NB4 (cell line): ENCODE measurements at regions not wholly inside any gene's neighbourhood (a gene's known extent, or its start where the extent isn't known, plus 50 kb on each side); places are given as distances from the start of the nearest gene placed in this dataset.

Source experiments
- DNase-seq: peaks from one replicate; pipeline ENCODE4 v3.0.0; 2010; ENCODE audit warnings: low read depth
- H3K4me3 ChIP-seq: one replicate; pipeline ENCODE4 v1.5.1; 2011; ENCODE audit warnings: mild to moderate bottlenecking, low read depth, low read length, moderate library complexity
- CTCF ChIP-seq: IDR thresholded peaks from one replicate; pipeline ENCODE4 v1.5.1; 2012; ENCODE audit warnings: low read depth, low read length
- MAX ChIP-seq: IDR thresholded peaks from 2 replicates; pipeline ENCODE4 v1.6.1; 2011; ENCODE audit warnings: low read depth, low read length
- MYC ChIP-seq: IDR thresholded peaks from 2 replicates; pipeline ENCODE4 v1.6.1; 2011; ENCODE audit warnings: low read depth, low read length
- POLR2A ChIP-seq: IDR thresholded peaks from 2 replicates; pipeline ENCODE4 v1.6.1; 2011; ENCODE audit warnings: mild to moderate bottlenecking; ENCODE audit not compliant: insufficient read length; ENCODE audit errors: extremely low read depth

DNA sequence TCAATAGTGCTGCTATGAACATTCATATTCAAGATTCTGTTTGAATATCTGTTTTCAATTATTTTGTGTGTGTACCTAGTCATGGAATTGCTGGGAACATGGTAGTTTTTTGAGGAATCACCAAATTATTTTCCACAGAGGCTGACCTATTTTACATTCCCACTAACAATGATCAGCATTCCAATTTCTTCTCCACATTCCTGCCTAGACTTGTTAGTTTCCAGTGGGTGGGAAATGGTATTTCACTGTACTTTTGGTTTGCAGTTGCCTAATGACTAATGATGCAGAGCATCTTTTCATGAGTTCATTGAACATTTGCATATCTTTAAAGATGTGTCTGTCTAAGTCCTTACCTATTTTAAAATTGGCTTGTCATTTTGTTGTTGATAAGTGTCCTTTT is 1182.6 kb upstream of the B3GALT2 start:
- TF ChIP-seq MYC (no peak), MAX (no peak), POLR2A (no peak), CTCF (no peak)
- DNase-seq: no peak
- no peak overlapping the region for H3K4me3 ChIP-seq

DNA sequence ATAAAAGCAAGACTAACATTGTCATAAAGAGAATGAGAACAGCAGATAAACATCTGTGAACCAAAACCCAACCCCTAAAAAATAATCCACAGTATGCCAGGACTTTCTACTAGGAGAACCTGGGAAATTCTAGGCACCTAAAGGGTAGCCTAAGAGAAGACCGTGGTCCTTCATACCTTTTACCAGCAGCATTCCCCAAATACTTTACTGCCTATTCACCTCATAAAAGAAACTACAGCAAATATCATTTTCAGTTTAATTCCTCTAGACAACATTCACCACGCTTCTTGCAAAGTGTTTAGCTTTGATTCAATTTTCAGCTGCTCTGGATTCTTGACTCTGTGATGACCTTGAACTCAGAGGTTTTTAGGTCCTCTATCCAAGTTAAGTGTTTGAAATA is 1180.7 kb upstream of the B3GALT2 start:
- TF ChIP-seq CTCF: no peak
- no peak for TF ChIP-seq MYC
- no peak for TF ChIP-seq MAX
- TF ChIP-seq POLR2A: no peak
- H3K4me3 ChIP-seq: no peak overlapping the region
- DNase-seq: no peak

DNA sequence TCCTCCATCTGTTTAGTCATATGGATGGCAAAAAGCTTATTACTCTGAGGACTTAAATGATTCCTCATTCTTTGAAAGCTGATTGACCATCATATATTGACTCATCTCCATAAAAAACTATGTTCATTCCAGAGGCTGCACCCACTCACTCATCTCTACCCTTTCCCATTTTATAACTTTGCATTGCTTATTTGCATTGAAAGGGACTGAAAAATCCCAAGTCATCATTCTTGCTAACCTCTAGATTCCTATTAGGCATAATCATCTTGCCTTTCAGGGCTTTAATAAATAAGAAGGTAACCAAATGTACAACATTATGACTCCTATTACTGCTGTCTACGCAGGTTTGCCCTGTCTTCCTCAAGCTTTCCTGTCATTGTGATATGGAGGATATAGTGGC is 1180.3 kb upstream of the B3GALT2 start:
- H3K4me3 ChIP-seq: no peak overlapping the region
- no peak for DNase-seq
- TF ChIP-seq MAX: no peak
- TF ChIP-seq POLR2A: no peak
- no peak for TF ChIP-seq MYC
- TF ChIP-seq CTCF: no peak

GRCh38 chr1:194362327-194362726 is 1175.9 kb upstream of the B3GALT2 start:
- H3K4me3 ChIP-seq: no peak overlapping the region
- TF ChIP-seq MAX (no peak), CTCF (no peak)
- DNase-seq: no peak

DNA sequence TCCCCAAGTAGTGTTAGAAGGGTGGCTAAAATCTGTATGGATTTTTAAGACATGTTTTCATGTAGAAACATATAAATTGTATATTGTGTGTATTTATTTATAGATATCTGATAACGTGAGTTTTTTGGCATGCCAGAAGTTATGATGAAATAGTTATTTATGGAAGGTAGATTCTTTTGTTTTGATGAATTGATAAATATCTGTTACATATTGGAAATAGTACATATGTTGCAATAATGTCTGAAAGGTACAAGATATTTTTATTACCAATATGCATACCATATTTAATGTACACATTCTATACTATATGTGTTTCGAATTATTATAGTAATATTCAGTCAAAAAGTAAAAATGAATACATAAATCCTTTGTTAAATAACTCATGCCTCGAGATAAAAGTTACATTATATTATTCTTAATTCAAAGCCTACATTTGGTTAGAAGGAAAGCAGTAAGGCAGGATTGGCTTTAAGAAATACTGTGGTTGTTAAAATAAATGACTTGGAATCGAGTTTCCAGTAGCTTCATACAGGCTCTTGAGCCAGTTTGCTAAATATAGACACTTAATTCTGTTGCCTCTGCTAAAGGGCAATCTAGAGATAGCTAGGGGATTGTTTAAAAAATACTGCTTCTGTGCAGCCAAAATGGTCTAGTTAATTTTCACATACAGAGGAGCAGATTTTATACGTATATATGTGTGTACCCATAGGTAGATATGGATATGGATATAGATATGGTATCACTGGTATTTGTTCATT is 1175.1 kb upstream of the B3GALT2 start:
- no peak for DNase-seq
- H3K4me3 ChIP-seq: no peak overlapping the region
- TF ChIP-seq POLR2A: no peak
- no peak for TF ChIP-seq CTCF
- no peak for TF ChIP-seq MYC
- TF ChIP-seq MAX: no peak
